Naive B cell (primary cell): ENCODE measurements at regions not wholly inside any gene's neighbourhood (a gene's known extent, or its start where the extent isn't known, plus 50 kb on each side); places are given as distances from the start of the nearest gene placed in this dataset.
A peak's percentile ranks its signal among the peaks of the same experiment; 100 is the strongest.
"Not testable (repeated sequence)": the region's sequence is repeated elsewhere in the genome, so short reads cannot be mapped to it uniquely, and the experiment has no call there.

ENCODE experiments used
- ATAC-seq, 2 donors: fragments of 150-1000 bp; cut with Tn5 transposase; 2 replicates each; pipeline ENCODE4 v1.10.0; 2021; ENCODE audit warnings: low read depth in 2 of 2, mild to moderate bottlenecking in 2 of 2, moderate library complexity in 2 of 2
- DNase-seq: peaks from one replicate; pipeline ENCODE4 v3.0.0; 2022
- H3K27ac Mint-ChIP-seq, 6 donors: one replicate each; pipeline ENCODE4 v1.8.0; 2020 to 2022; ENCODE audit warnings: mild to moderate bottlenecking in 6 of 6, mixed read lengths in 6 of 6, moderate library complexity in 5 of 6, inconsistent platforms in 2 of 6
- H3K27me3 Mint-ChIP-seq, 3 donors: one replicate each; pipeline ENCODE4 v1.8.0; 2021 to 2022; ENCODE audit warnings: mixed read lengths in 3 of 3, mild to moderate bottlenecking in 1 of 3
- H3K36me3 Mint-ChIP-seq, 2 donors: one replicate each; pipeline ENCODE4 v1.8.0; 2020 to 2022; ENCODE audit warnings: mixed read lengths in 2 of 2, inconsistent platforms in 1 of 2, mild to moderate bottlenecking in 1 of 2
- H3K4me1 Mint-ChIP-seq, 3 donors: one replicate each; pipeline ENCODE4 v1.8.0; 2020 to 2022; ENCODE audit warnings: mixed read lengths in 3 of 3, inconsistent platforms in 1 of 3, mild to moderate bottlenecking in 1 of 3, moderate library complexity in 1 of 3
- H3K4me3 Mint-ChIP-seq, 8 donors: one replicate each; pipeline ENCODE4 v1.8.0; 2020 to 2022; ENCODE audit warnings: mild to moderate bottlenecking in 8 of 8, mixed read lengths in 8 of 8, moderate library complexity in 8 of 8, inconsistent platforms in 2 of 8
- H3K9me3 Mint-ChIP-seq, 7 donors: one replicate each; pipeline ENCODE4 v1.8.0; 2020 to 2022; ENCODE audit warnings: mixed read lengths in 7 of 7, mild to moderate bottlenecking in 5 of 7, inconsistent platforms in 2 of 7, moderate library complexity in 1 of 7

DNA sequence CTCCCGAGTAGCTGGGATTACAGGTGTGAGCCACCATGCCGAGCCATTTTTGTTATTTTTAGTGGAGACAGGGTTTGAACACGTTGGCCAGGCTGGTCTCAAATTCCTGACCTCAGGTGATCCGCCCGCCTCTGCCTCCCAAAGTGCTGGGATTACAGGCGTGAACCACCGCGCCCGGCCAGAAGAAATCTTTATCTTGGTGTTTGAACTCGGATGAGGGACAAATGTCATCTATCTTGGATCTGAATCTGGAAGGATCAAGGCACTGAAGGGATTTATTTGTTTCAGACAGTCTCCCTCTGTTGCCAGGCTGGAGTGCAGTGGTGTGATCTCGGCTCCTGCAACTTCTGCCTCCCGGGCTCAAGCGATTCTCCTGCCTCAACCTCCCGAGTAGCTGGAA lies 133.5 kb upstream of the ALDH3B2 start:
- not testable (repeated sequence) for H3K36me3 Mint-ChIP-seq, ATAC-seq

DNA sequence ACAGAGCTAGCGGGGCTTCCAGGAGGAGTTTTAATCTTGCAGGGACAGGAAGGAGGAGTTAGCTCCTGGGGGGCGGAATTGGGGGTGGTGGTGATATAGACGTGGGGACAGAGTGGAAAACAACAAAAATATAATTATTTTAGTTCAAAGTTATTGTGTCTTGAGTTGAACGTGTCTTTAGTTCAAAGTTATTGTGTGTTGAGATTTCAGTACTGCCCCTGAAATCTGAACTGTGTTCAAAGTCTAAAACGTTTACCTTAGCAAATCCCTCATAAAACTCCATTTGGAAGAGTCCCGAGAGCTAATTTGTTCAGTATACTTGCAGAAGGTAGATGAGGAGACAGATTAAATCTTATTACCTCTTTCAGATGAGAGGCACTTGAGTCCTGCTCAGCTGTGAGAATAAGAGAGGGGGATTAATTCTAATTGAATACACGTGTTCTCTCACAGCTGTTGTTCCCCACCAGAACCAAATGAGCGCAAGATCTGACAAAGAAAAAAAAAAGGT lies 132.4 kb upstream of the ALDH3B2 start:
- not testable (repeated sequence) for H3K27me3 Mint-ChIP-seq, H3K9me3 Mint-ChIP-seq, ATAC-seq, H3K36me3 Mint-ChIP-seq, DNase-seq
- Mint-ChIP-seq H3K4me1 (peaks cover 6 to 18% (median 7%) of the 10 kb centered on the region in 3 donors), H3K4me3 (peak overlapping the region in 5 of 8 donors; percentile 35 to 99 (median 95)), H3K27ac (peak overlapping the region in 4 of 6 donors; percentile 11 to 95 (median 79))

More for the DNA sequence above, 133.5 kb upstream of the ALDH3B2 start:
- H3K27me3 Mint-ChIP-seq, result peaks cover 5 to 14% (median 8%) of the 10 kb centered on the region in 3 donors
- H3K4me1 Mint-ChIP-seq, result peaks cover 6 to 18% (median 7%) of the 10 kb centered on the region in 3 donors
- H3K27ac Mint-ChIP-seq, DNase-seq, H3K9me3 Mint-ChIP-seq: not testable (repeated sequence)
- H3K4me3 Mint-ChIP-seq, result peak overlapping the region in 2 of 8 donors; percentile 61 to 76

DNA sequence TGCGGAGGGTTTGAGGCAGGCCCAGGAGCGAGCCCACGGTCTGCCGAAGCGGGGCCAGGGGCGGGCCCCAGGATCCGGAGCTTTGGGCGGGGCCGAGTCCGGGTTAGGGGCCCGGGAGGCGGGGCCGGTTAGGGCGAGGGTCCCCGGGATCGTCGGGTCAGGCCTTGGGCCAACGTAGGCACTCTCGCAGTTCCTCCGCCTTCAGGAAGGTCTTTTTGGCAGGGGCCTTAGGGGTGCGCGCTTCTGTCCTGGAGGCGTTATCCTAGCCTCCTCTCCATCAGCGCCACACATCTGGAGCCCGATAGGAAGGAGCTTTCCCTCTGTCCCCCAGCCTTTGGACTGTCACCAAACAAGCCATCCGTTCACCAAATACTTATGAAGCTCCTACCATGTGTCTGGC lies 131.8 kb upstream of the ALDH3B2 start:
- Mint-ChIP-seq H3K27ac (peak overlapping the region in 5 of 6 donors; percentile 56 to 99 (median 95)), H3K4me3 (peak overlapping the region; percentile 85 to 99 (median 94)), H3K4me1 (peaks cover 6 to 18% (median 7%) of the 10 kb centered on the region in 3 donors)
- not testable (repeated sequence) for H3K9me3 Mint-ChIP-seq, DNase-seq, H3K27me3 Mint-ChIP-seq, ATAC-seq, H3K36me3 Mint-ChIP-seq

DNA sequence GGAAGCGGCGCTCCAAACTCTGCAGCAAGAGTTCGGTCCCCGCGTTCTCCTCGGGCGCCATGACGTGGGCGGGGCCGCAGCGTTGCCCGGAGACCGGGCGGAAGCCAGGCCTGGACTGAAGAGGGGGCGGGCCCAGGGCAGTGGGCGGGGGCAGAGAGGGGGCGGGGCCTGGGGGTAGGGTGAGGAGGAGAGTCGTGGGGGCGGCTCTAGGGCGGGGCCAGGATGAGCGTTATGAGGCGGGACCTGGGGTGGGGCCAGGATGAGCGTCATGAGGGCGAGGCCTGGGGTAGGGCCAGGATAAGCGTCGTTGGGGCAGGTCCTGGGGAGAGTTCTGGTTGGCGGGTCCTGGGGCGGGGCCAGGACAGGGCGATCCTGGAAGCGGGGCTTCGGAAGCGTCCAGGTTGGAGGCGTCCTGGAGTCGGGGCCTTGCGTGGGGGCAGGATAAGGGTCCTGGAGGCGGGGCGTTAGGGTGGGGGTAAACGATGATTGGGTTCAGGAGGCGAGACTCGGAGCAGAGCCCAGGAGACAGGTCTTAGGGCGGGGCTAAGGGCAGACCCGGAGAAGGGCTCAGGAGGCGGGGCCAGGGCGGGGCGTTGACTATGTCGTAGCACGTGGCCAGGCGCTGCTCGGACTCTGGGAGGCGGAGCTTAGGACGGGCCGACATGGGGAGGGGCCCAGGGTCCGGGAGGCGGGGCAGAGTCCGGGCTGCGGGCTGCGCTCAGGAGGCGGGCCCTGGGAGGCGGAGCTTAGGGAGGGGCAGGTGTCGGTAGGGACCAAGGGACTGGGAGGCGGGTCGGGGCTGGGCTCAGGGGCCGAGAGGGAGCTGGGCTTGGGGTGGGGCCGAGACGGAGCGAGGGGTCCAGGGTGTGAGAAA lies 131.1 kb upstream of the ALDH3B2 start:
- not testable (repeated sequence) for H3K27me3 Mint-ChIP-seq, H3K9me3 Mint-ChIP-seq

DNA sequence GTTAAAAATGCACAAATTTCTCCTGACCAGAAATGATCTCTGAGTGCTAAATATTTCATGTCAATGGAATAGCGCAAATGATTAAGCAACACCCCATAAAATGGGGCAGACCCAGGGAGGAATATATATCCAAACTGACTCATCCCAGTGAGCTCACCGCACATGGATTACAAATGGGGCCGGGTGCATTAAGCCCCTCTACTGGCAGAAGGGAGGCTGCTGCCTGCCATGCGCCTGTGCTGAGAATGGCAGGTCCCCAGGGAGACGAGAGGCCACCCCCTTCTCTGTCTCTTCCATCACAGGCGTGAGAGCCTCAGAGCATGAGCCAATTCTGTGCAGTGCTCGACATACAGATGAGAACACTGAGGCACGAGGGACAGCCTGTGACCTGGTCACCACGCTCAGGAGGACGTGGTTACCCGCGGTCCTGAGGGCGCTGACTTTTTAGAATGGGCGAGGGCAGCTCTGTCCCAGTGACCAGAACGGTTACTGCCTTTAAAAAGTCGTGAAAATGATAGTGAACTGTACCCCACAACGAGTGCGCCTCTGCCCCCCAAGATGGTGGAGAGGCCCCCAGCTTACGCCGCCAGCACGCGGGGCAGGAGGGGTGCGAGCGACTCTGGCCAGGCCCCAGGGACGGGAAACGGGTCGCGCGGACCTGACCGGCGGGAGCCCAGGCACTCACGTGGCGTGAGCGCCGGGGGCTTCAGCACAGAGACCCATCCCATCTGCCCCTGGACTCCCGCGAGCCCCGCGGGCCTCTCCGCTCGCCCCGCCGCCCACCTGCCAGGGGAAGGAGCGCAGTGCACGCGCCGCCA lies 130.2 kb upstream of the ALDH3B2 start:
- H3K9me3 Mint-ChIP-seq, H3K27me3 Mint-ChIP-seq, H3K36me3 Mint-ChIP-seq, ATAC-seq: not testable (repeated sequence)
- H3K4me1 Mint-ChIP-seq, result peaks cover 6 to 22% (median 8%) of the 10 kb centered on the region in 3 donors
- H3K27ac Mint-ChIP-seq, result peak overlapping the region; percentile 30 to 99 (median 73)
- peak overlapping the region; percentile 85 to 99 (median 94) for H3K4me3 Mint-ChIP-seq
- DNase-seq, result peak; percentile 22

More for the DNA sequence above, 131.1 kb upstream of the ALDH3B2 start:
- DNase-seq (peak; percentile 100), ATAC-seq (peak; percentile 94 to 96)
- Mint-ChIP-seq H3K27ac (peak overlapping the region; percentile 95 to 99 (median 98)), H3K4me1 (peaks cover 6 to 18% (median 7%) of the 10 kb centered on the region in 3 donors), H3K4me3 (peak overlapping the region; percentile 85 to 99 (median 94))
- not testable (repeated sequence) for H3K36me3 Mint-ChIP-seq

DNA sequence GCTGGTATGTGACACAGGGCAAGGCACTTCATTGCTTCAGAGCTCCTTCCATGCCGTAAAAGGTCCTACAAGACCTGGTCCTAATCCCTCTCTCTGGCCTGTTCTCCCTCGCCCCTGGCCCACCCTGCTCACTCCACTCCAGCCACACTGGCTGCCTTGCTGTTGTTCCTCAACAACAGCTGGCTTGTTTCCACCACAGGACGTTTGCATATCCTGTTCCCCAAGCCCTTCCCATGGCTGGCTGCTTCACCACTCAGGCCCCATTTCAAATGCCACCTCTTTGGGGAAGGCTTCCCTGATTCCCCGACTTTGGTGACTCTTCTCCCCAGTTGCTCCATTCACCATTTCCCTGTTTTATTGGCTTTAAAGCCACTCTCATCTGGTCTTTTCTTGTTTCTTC lies 129.1 kb upstream of the ALDH3B2 start:
- H3K27ac Mint-ChIP-seq, result peak overlapping the region in 1 of 6 donors; percentile 56
- not testable (repeated sequence) for H3K9me3 Mint-ChIP-seq, DNase-seq, H3K36me3 Mint-ChIP-seq, ATAC-seq, H3K27me3 Mint-ChIP-seq
- H3K4me3 Mint-ChIP-seq, result peak overlapping the region in 5 of 8 donors; percentile 22 to 89 (median 29)
- H3K4me1 Mint-ChIP-seq, result peaks cover 6 to 25% (median 11%) of the 10 kb centered on the region in 3 donors

DNA sequence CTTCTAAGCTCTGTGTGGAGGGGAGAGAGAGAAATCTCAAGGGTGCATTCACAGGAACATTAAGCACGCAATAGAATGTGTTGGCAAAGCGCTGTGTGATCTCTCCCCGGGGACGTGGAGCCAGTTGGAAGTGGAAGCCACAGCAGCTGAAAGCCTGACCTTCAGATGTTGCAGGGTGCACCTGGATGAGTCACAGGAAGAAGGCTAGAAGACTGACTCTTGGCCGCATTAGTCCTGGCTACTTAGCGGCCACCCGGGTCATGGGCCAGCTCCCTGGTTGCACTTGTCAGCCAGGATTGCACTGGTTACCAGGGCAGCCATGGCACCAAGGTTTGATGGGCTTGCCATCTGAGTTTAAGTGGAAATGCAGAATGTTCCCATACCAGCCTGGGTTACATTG lies 128.6 kb upstream of the ALDH3B2 start:
- ATAC-seq, H3K27me3 Mint-ChIP-seq, H3K36me3 Mint-ChIP-seq, H3K9me3 Mint-ChIP-seq, DNase-seq: not testable (repeated sequence)
- Mint-ChIP-seq H3K4me3 (peak overlapping the region in 4 of 8 donors; percentile 15 to 89 (median 30)), H3K27ac (peak overlapping the region in 1 of 6 donors; percentile 49), H3K4me1 (peaks cover 6 to 25% (median 11%) of the 10 kb centered on the region in 3 donors)

DNA sequence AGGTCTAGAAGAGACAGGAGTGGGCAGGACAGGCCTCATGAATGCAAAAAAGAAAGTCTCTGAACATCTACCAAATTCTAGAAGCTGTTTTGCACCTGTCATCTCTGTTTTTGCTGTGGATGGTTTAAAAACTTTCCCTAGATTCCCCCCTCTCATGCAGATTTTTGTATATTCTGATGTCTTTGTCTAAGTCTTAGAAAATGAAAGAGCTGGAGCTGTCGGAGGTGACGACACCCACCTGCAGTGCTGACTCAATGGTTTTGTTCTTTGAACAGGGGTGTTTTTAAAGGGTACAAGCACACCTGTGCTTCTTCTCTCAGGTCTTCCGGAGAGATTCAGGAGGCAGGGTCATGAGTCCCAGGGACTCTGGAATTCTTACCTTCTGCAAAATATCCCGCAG lies 128.2 kb upstream of the ALDH3B2 start:
- Mint-ChIP-seq H3K27ac (peak overlapping the region in 1 of 6 donors; percentile 49), H3K4me1 (peaks cover 6 to 25% (median 11%) of the 10 kb centered on the region in 3 donors), H3K4me3 (peak overlapping the region in 3 of 8 donors; percentile 25 to 89 (median 41))
- H3K36me3 Mint-ChIP-seq, DNase-seq, ATAC-seq, H3K9me3 Mint-ChIP-seq, H3K27me3 Mint-ChIP-seq: not testable (repeated sequence)

DNA sequence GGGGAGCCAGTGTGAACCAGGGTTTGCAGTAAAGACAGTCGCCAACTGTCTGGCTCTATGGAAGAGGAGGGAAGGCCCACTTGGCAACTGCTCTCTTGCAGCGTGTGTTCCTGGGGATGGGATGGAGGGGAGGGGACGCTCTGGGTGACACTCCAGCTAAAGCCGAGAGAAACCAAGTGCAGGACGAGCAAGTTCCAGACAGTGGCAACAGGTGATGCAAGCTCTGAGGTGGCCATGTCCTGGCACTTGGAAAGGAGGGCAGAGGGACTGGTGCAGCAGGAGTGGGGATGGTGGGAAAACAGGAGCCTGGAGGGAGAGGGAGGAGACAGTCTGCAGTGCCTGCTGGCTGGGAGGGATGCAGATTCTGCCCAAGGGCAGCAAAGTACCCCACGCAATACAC lies 127.0 kb upstream of the ALDH3B2 start:
- ATAC-seq, H3K36me3 Mint-ChIP-seq, DNase-seq, H3K9me3 Mint-ChIP-seq, H3K27ac Mint-ChIP-seq, H3K27me3 Mint-ChIP-seq: not testable (repeated sequence)
- H3K4me3 Mint-ChIP-seq, result peak overlapping the region in 1 of 8 donors; percentile 47
- peaks cover 2 to 22% (median 9%) of the 10 kb centered on the region in 3 donors for H3K4me1 Mint-ChIP-seq

DNA sequence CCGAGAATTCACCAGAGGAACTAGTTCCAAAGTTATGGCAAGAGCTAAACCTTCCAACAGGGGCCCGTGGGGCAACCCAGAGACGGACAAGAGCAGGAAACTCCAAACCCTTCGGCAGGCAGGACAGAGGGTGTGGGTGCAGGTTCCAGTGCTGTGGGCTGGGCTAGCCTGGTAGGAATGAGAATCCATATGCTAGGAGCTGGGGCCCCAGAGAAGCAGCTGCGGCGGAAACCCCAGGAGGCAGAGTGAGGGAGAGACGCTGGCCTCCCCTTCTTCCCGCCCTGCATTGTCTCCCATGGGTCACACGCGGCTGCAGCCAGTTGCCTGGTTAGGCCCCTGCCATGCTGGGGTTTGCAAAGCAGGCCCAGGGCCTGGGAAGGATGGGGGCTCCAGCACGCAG lies 126.2 kb upstream of the ALDH3B2 start:
- H3K27me3 Mint-ChIP-seq, ATAC-seq, H3K9me3 Mint-ChIP-seq, DNase-seq, H3K4me3 Mint-ChIP-seq, H3K27ac Mint-ChIP-seq, H3K36me3 Mint-ChIP-seq: not testable (repeated sequence)
- H3K4me1 Mint-ChIP-seq, result peaks cover 0 to 20% (median 7%) of the 10 kb centered on the region in 3 donors

DNA sequence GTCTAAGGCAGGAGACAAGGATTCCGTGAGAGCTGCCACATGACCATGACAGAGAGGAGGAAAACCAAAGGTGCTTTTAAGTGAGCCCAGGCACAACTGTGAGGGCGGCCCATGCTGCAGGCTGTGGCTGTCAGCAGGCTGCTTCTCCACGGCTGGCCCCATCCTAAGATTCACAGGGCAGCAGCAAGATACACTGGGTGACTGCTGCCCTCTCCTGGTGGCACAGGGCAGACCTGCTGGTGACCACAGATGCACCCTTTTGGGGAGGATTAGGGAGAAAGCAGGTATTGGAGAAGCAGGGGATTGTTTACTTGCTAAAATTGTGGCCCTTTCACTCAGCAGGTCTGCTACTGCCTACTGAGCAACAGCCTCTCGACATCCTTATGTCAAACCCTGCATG lies 125.4 kb upstream of the ALDH3B2 start:
- DNase-seq, result peak; percentile 27
- not testable (repeated sequence) for ATAC-seq, H3K36me3 Mint-ChIP-seq, H3K9me3 Mint-ChIP-seq, H3K27me3 Mint-ChIP-seq, H3K27ac Mint-ChIP-seq
- peak overlapping the region in 1 of 8 donors; percentile 46 for H3K4me3 Mint-ChIP-seq
- H3K4me1 Mint-ChIP-seq, result peaks cover 0 to 20% (median 7%) of the 10 kb centered on the region in 3 donors

DNA sequence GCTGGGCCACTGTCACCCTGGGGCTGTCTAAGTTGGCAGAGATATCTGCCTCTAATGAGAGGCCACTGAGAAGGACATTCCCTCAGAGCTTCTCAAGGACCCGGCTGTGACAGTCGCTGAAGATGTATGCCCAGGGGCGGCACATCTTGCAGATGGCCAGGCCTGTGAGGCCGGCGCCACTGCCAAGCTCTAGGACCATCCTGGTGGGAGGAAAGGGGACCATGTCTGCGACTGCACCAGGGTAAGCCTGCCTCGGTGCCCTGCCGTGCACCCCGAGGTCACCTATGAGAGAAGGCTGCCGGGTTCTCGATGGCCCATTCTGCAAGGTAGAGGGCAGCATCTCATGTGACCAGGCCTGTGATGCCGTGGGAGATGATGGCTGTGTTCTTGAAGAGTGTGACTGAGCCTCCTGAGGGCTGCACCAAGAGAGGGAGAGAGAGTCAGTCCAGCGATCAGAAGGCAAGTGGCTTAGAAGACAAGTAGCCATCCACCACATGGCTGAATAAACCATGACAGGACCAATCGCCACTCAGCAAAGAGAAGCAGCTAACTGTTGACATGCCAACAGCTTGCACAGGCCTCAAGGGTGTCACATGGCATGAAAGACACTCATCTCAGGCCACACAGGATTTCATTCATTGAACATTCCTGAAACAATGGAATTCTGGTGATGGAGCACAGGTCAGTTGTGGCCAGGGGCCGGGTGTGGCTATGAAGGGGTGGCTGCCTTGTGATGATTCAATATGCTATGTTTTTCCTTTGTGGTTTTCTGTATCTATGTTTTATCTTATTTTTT lies 123.5 kb upstream of the ALDH3B2 start:
- H3K4me1 Mint-ChIP-seq, DNase-seq, ATAC-seq, H3K36me3 Mint-ChIP-seq, H3K27me3 Mint-ChIP-seq, H3K4me3 Mint-ChIP-seq, H3K9me3 Mint-ChIP-seq: not testable (repeated sequence)
- H3K27ac Mint-ChIP-seq, result peak overlapping the region in 1 of 6 donors; percentile 64
